ENCODE measurements at regions not wholly inside any gene's neighbourhood (a gene's known extent, or its start where the extent isn't known, plus 50 kb on each side); places are given as distances from the start of the nearest gene placed in this dataset.

DNA sequence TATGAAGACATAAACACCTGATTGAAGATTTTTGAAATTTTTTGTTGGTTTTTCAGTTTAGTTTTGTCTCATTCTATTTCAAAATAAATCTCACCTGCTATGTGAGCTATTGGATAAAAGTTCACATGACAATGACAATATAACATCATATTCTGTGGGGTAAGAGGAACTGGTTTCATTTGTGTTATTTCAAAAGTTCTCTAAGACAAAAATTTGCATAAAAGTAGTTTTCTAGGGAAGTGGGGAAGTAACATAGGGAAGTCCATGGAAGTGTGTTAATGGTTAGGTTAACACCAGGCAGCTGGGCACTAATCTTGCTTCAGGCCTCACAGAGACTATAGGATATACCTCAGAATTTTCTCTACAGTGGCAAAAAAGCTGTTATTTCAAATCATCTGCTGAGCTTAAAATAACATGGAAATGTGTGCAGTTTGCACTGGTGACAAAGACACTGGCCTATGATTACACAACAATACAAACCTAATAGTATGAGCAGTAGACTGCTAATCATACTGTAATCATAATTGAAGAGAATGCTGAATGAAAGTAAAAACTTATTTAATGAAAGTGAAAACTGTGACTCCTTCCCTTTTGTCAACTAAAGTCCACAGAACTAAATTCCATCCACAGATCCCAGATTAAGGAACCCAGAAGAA, 710.6 kb upstream of the TMEM132C start:
- DNase-seq (ENCODE audit: insufficient read length, low spot score) (no peak), FAIRE-seq (no peak)
- TF ChIP-seq POLR2A (IDR thresholded peaks at IDR 0.05; ENCODE audit: low read depth, low read length), result no peak

DNA sequence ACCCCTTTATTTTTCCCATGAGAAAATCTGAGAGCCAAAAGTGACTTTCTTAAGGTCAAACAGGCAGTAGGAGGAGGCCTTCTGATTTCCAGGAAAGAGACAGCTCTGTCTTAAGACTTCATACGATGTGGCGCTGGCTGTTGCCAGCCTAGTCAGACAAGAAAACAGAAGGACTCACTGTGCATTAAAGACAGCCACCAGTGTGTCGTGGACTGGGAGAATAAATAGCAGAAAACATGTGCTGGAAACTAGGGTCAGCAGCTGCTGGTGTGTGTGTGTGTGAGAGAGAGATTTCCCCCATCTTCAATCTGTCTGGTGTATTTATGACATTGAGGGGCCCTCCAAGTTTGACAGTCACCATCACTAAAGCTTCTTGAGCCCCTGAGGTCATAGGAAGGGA, 708.6 kb upstream of the TMEM132C start:
- no peak for DNase-seq (ENCODE audit: insufficient read length, low spot score)
- TF ChIP-seq POLR2A (IDR thresholded peaks at IDR 0.05; ENCODE audit: low read depth, low read length), result no peak
- no peak for FAIRE-seq

GRCh38 chr12:127559349-127560040, 707.5 kb upstream of the TMEM132C start:
- TF ChIP-seq POLR2A (IDR thresholded peaks at IDR 0.05; ENCODE audit: low read depth, low read length), result no peak
- FAIRE-seq (peak; percentile 97), DNase-seq (ENCODE audit: insufficient read length, low spot score) (peak; percentile 81)

DNA sequence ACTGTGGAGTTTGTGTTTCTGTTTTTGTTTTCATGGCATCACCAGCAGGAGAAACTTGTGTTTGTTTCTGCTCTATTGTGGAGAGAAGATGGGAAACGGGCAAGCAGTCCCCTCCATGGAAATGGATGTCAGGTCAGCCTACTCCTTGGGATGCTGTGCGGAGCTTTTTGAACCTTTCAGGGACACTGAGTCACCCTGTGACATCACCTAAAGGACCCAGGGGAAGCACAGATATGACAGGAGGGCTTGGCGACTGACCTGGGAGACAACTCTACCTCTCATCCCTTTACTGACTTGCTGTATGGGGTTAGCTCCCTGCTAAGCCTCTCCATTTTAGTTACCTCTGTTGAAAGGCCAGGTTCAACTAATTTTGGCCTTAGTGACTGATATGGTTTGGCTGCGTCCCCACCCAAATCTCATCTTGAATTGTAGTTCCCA, 706.9 kb upstream of the TMEM132C start:
- DNase-seq (ENCODE audit: insufficient read length, low spot score), result no peak
- no peak for FAIRE-seq
- TF ChIP-seq POLR2A (IDR thresholded peaks at IDR 0.05; ENCODE audit: low read depth, low read length), result no peak

GRCh38 chr12:127562816-127563215, 704.2 kb upstream of the TMEM132C start:
- DNase-seq (ENCODE audit: insufficient read length, low spot score) (no peak), FAIRE-seq (no peak)
- TF ChIP-seq POLR2A (IDR thresholded peaks at IDR 0.05; ENCODE audit: low read depth, low read length), result no peak

- no peak for TF ChIP-seq POLR2A (IDR thresholded peaks at IDR 0.05; ENCODE audit: low read depth, low read length)
- FAIRE-seq (no peak), DNase-seq (ENCODE audit: insufficient read length, low spot score) (no peak)
These were observed 701.7 kb upstream of the TMEM132C start for GRCh38 chr12:127565241-127565640.

DNA sequence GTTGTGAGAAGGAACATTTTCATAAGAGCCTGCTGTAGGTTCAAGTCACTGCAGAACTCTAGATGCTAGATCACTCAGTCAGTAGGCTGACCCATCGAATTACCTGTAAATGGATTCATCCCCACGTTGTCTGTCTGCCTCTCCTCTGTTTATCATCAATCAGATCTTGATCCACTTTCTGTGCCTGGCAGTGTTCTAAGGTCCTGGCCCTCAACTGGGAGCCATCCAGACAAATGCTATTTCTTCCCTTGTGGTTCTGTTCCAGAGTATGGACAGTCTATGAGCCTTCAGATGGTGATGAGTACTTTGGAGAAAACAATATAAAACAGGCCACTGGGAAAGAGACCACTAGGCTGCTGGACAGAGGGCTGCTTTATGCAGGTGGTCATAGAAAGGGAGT, 699.4 kb upstream of the TMEM132C start:
- TF ChIP-seq POLR2A (IDR thresholded peaks at IDR 0.05; ENCODE audit: low read depth, low read length), result no peak
- DNase-seq (ENCODE audit: insufficient read length, low spot score) (no peak), FAIRE-seq (no peak)

GRCh38 chr12:127570387-127570786, 696.6 kb upstream of the TMEM132C start:
- FAIRE-seq, result no peak
- TF ChIP-seq POLR2A (IDR thresholded peaks at IDR 0.05; ENCODE audit: low read depth, low read length), result no peak
- DNase-seq (ENCODE audit: insufficient read length, low spot score), result no peak

DNA sequence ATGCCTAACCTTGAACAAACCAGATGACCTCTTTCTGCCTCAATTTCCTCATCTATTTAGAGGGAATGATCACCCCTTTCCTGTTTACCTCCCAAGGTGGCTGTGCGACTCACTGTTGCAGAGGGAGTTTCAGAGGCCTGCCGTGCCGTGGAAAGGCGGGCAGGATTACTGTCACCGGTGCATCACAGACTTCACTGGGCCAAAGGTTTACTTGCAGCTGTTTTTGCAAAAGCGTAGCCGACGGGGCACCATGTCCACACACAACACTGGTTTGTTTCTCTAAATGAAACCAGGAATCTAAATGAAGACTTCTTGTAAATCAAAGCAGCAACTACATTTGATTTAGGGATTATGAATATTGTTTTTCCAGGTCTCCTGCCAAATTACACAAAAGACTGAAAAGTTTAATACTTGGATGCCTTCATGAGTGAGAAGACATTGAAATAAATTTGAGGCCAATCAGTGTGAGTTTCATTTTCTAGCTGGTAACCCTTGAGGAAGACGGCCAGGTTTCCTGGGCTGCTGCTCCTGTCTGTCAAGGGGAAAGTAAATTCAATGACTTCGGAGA, 696.1 kb upstream of the TMEM132C start:
- DNase-seq (ENCODE audit: insufficient read length, low spot score) (no peak), FAIRE-seq (no peak)
- TF ChIP-seq POLR2A (IDR thresholded peaks at IDR 0.05; ENCODE audit: low read depth, low read length), result no peak

GRCh38 chr12:127571578-127571977, 695.4 kb upstream of the TMEM132C start:
- TF ChIP-seq POLR2A (IDR thresholded peaks at IDR 0.05; ENCODE audit: low read depth, low read length), result no peak
- DNase-seq (ENCODE audit: insufficient read length, low spot score) (no peak), FAIRE-seq (no peak)

DNA sequence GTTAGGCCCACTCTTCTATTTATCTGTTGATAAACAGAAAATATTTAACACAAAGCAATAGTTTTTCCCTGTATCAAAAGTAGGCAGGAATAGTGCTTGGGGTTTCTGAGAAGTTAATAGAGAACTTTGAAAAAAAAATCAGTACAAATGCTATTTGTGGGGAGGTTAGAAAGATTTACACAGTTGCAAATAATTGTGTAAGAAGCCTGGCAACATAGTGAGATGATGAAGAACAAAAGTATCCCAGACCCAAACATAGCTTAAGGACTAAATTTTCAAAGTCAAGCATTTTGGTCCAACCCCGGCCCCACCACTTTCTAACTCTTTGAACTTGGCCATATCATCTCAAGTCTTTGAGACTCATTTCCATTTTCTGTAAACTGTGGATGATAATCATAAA, 687.5 kb upstream of the TMEM132C start:
- FAIRE-seq, result no peak
- no peak for DNase-seq (ENCODE audit: insufficient read length, low spot score)
- no peak for TF ChIP-seq POLR2A (IDR thresholded peaks at IDR 0.05; ENCODE audit: low read depth, low read length)

DNA sequence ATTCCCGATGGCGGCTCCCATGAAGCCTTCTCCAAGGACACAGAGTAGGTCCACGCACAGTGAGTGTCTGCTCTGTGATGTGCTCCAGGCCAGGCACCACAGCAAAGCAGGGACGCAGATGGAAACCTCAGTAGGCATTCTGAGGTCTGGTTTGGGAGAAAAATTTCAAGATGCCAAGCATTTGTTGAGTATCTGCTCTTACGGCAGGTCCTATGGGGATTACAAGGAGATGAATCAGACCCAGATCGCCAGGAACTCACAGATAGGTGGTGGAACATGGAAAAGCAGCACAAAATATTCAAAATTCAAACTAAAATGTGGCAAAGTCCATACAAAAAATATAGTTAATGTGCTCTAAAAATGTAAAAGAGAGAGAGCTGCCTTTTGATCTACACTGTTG, 684.9 kb upstream of the TMEM132C start:
- FAIRE-seq, result no peak

DNA sequence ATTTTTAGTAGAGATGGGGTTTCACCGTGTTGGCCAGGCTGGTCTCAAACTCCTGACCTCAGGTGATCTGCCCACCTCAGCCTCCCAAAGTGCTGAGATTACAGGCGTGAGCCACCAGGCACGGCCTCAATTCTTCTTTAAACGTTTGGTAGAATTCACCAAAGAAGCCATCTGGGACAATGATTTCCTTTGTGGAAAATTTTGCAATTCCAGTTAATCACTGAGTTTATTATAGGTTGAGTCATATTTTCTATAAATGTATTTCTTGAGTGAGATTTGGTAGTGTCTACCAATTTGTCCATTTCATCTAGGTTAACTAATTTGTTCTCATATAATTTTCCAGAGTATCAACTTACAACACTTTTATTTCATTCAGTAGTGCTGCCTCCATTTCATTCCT, 683.9 kb upstream of the TMEM132C start:
- DNase-seq (ENCODE audit: insufficient read length, low spot score) (no peak), FAIRE-seq (no peak)
- no peak for TF ChIP-seq POLR2A (IDR thresholded peaks at IDR 0.05; ENCODE audit: low read depth, low read length)

More for the DNA sequence above, 684.9 kb upstream of the TMEM132C start:
- no peak for DNase-seq (ENCODE audit: insufficient read length, low spot score)
- TF ChIP-seq POLR2A (IDR thresholded peaks at IDR 0.05; ENCODE audit: low read depth, low read length), result no peak

DNA sequence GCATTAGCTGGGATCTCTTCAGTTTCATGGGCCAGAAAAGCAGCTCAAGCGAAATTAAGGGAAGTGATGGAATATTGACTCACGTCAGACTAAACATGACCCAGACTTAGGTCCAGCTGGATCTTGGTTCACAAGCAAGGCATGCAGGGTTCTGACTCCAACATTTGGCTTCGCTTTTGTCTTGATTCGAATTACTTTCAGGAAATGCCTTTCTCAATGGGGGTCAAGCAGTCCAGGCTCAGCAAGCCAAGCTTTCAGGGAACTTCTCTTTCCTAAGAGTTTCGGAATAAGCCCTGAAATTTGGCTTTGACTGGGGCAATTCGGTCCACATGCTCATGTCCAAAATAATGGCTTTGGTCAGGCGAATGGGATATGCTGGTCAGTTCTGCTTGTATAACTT, 678.7 kb upstream of the TMEM132C start:
- DNase-seq (ENCODE audit: insufficient read length, low spot score) (peak; percentile 5), FAIRE-seq (peak; percentile 64)
- no peak for TF ChIP-seq POLR2A (IDR thresholded peaks at IDR 0.05; ENCODE audit: low read depth, low read length)

GRCh38 chr12:127589541-127589940, 677.4 kb upstream of the TMEM132C start:
- DNase-seq (ENCODE audit: insufficient read length, low spot score) (no peak), FAIRE-seq (no peak)
- TF ChIP-seq POLR2A (IDR thresholded peaks at IDR 0.05; ENCODE audit: low read depth, low read length), result no peak

Data from H54 (cell line).